Astrocyte (in vitro differentiated cells and primary cell): ENCODE measurements at regions not wholly inside any gene's neighbourhood (a gene's known extent, or its start where the extent isn't known, plus 50 kb on each side); places are given as distances from the start of the nearest gene placed in this dataset.

Experiments
- DNase-seq: peaks from one replicate; pipeline ENCODE4 v3.0.0-alpha.2; 2010; ENCODE audit warnings: low read depth
- FAIRE-seq: peaks from 2 replicates; lab custom pipeline; 2011; peaks lifted over from hg19 to GRCh38; lab: Jason Lieb, UNC
- H2AFZ ChIP-seq: 2 replicates; pipeline ENCODE4 v1.6.0; 2012; ENCODE audit warnings: low read depth, low read length, inconsistent platforms
- H3K27ac ChIP-seq: 2 replicates; pipeline ENCODE4 v1.5.1; 2011; ENCODE audit warnings: low read depth, low read length, inconsistent platforms
- H3K27me3 ChIP-seq: 2 replicates; pipeline ENCODE4 v1.6.0; 2011; ENCODE audit warnings: low read length, inconsistent platforms; ENCODE audit not compliant: insufficient read depth
- H3K36me3 ChIP-seq: 2 replicates; pipeline ENCODE4 v1.5.1; 2011; ENCODE audit warnings: low read length, inconsistent platforms; ENCODE audit not compliant: insufficient read depth
- H3K4me1 ChIP-seq: 2 replicates; pipeline ENCODE4 v1.5.1; 2011; ENCODE audit warnings: low read length, inconsistent platforms; ENCODE audit not compliant: insufficient read depth
- H3K4me2 ChIP-seq: 2 replicates; pipeline ENCODE4 v1.6.0; 2012; ENCODE audit warnings: low read length, inconsistent platforms
- H3K4me3 ChIP-seq: 2 replicates; pipeline ENCODE4 v1.5.1; 2011; ENCODE audit warnings: low read depth, mild to moderate bottlenecking, low read length, inconsistent platforms; ENCODE audit not compliant: insufficient read depth
- H3K79me2 ChIP-seq: 2 replicates; pipeline ENCODE4 v1.6.0; 2012; ENCODE audit warnings: mild to moderate bottlenecking, low read length, inconsistent platforms; ENCODE audit not compliant: insufficient read depth
- H3K9ac ChIP-seq: 2 replicates; pipeline ENCODE4 v1.6.0; 2012; ENCODE audit warnings: mild to moderate bottlenecking, low read length, inconsistent platforms
- H3K9me3 ChIP-seq: 2 replicates; pipeline ENCODE4 v1.5.1; 2012; ENCODE audit warnings: low read depth, mild to moderate bottlenecking, low read length, inconsistent platforms; ENCODE audit not compliant: insufficient read depth
- H4K20me1 ChIP-seq: 2 replicates; pipeline ENCODE4 v1.6.0; 2012; ENCODE audit warnings: low read length, inconsistent platforms; ENCODE audit not compliant: insufficient read depth
- H3K27ac Mint-ChIP-seq: one replicate; pipeline ENCODE4 v1.8.0; 2021; ENCODE audit warnings: mild to moderate bottlenecking, mixed read lengths; ENCODE audit not compliant: unreplicated experiment
- H3K27me3 Mint-ChIP-seq: one replicate; pipeline ENCODE4 v1.8.0; 2021; ENCODE audit warnings: low read depth, mixed read lengths; ENCODE audit not compliant: unreplicated experiment
- H3K36me3 Mint-ChIP-seq: one replicate; pipeline ENCODE4 v1.8.0; 2021; ENCODE audit warnings: low read depth, mixed read lengths; ENCODE audit not compliant: unreplicated experiment
- H3K4me1 Mint-ChIP-seq: one replicate; pipeline ENCODE4 v1.8.0; 2021; ENCODE audit warnings: low read depth, mixed read lengths; ENCODE audit not compliant: unreplicated experiment
- H3K4me3 Mint-ChIP-seq: one replicate; pipeline ENCODE4 v1.8.0; 2021; ENCODE audit warnings: mild to moderate bottlenecking, moderate library complexity, mixed read lengths; ENCODE audit not compliant: unreplicated experiment
- H3K9me3 Mint-ChIP-seq: one replicate; pipeline ENCODE4 v1.8.0; 2021; ENCODE audit warnings: mild to moderate bottlenecking, mixed read lengths; ENCODE audit not compliant: unreplicated experiment
- CTCF ChIP-seq: IDR thresholded peaks from 2 replicates; pipeline ENCODE4 v1.5.1; 2011; ENCODE audit warnings: low read depth, mild to moderate bottlenecking, inconsistent platforms, low read length, moderate library complexity; ENCODE audit not compliant: insufficient read depth
- EZH2 ChIP-seq: IDR thresholded peaks from 2 replicates; pipeline ENCODE4 v1.6.1; 2012; ENCODE audit warnings: mild to moderate bottlenecking, low read length, inconsistent platforms; ENCODE audit not compliant: insufficient read depth

- Mint-ChIP-seq H3K9me3 (no peaks in the 10 kb centered on the region), H3K4me1 (no peaks in the 10 kb centered on the region), H3K36me3 (no peaks in the 10 kb centered on the region), H3K27ac (no peak overlapping the region), H3K4me3 (no peak overlapping the region), H3K27me3 (peaks cover 67% of the 10 kb centered on the region)
- H3K4me1 ChIP-seq = no peaks in the 10 kb centered on the region
- no peak overlapping the region for H3K27ac ChIP-seq
- no peaks in the 10 kb centered on the region for H4K20me1 ChIP-seq
- no peaks in the 10 kb centered on the region for H3K9me3 ChIP-seq
- no peak overlapping the region for H3K4me2 ChIP-seq
- no peak overlapping the region for H3K4me3 ChIP-seq
- FAIRE-seq (no peak), DNase-seq (no peak)
- H3K36me3 ChIP-seq = no peaks in the 10 kb centered on the region
- H2AFZ ChIP-seq = no peak overlapping the region
- no peak overlapping the region for H3K9ac ChIP-seq
- H3K27me3 ChIP-seq = peaks cover 24% of the 10 kb centered on the region
- no peaks in the 10 kb centered on the region for H3K79me2 ChIP-seq
- no peak for TF ChIP-seq CTCF
- TF ChIP-seq EZH2 = no peak
Measured at GRCh38 chr22:20639750-20640149, 132.3 kb downstream of the MED15 start.

- H3K4me1 Mint-ChIP-seq = no peaks in the 10 kb centered on the region
- no peak for TF ChIP-seq CTCF
- TF ChIP-seq EZH2 = no peak
- H3K27me3 ChIP-seq = peaks cover 24% of the 10 kb centered on the region
Measured at GRCh38 chr22:20641198-20641892, 132.6 kb upstream of the SERPIND1 start.

GRCh38 chr22:20641919-20642579 is 131.9 kb upstream of the SERPIND1 start:
- no peak for DNase-seq

More at GRCh38 chr22:20641198-20641892, 132.6 kb upstream of the SERPIND1 start:
- Histone ChIP-seq H3K4me1 (no peaks in the 10 kb centered on the region), H3K9me3 (no peaks in the 10 kb centered on the region), H4K20me1 (no peaks in the 10 kb centered on the region), H3K27ac (no peak overlapping the region), H3K79me2 (no peaks in the 10 kb centered on the region), H3K4me3 (no peak overlapping the region), H2AFZ (no peak overlapping the region), H3K9ac (no peak overlapping the region), H3K4me2 (no peak overlapping the region), H3K36me3 (no peaks in the 10 kb centered on the region)
- Mint-ChIP-seq H3K27me3 (peaks cover 70% of the 10 kb centered on the region), H3K27ac (no peak overlapping the region), H3K9me3 (no peaks in the 10 kb centered on the region), H3K4me3 (no peak overlapping the region), H3K36me3 (peaks cover 2% of the 10 kb centered on the region)
- FAIRE-seq = no peak
- DNase-seq = no peak

More at GRCh38 chr22:20641919-20642579, 131.9 kb upstream of the SERPIND1 start:
- Mint-ChIP-seq H3K4me3 (no peak overlapping the region), H3K9me3 (no peaks in the 10 kb centered on the region), H3K27me3 (peaks cover 68% of the 10 kb centered on the region), H3K27ac (no peak overlapping the region), H3K4me1 (no peaks in the 10 kb centered on the region), H3K36me3 (peaks cover 2% of the 10 kb centered on the region)
- Histone ChIP-seq H3K4me1 (no peaks in the 10 kb centered on the region), H2AFZ (no peak overlapping the region), H3K79me2 (no peaks in the 10 kb centered on the region), H3K4me3 (no peak overlapping the region), H3K36me3 (no peaks in the 10 kb centered on the region), H3K27me3 (peaks cover 19% of the 10 kb centered on the region), H4K20me1 (no peaks in the 10 kb centered on the region), H3K9me3 (no peaks in the 10 kb centered on the region), H3K9ac (no peak overlapping the region), H3K27ac (no peak overlapping the region), H3K4me2 (no peak overlapping the region)
- TF ChIP-seq CTCF (no peak), EZH2 (no peak)
- FAIRE-seq = no peak
